ENCODE measurements at regions not wholly inside any gene's neighbourhood (a gene's known extent, or its start where the extent isn't known, plus 50 kb on each side); places are given as distances from the start of the nearest gene placed in this dataset.

- Histone ChIP-seq H3K36me3 (no peaks in the 10 kb centered on the region), H3K9me3 (no peaks in the 10 kb centered on the region), H3K4me3 (no peak overlapping the region), H3K27me3 (no peaks in the 10 kb centered on the region), H3K27ac (no peak overlapping the region), H3K4me1 (no peaks in the 10 kb centered on the region)
- DNase-seq (ENCODE audit: low spot score in 2 of 2), result no peak
- 56% methylated on average over 3 of the region's 3 CpGs for WGBS
- TF ChIP-seq EP300 (IDR thresholded peaks at IDR 0.05) (no peak), POLR2AphosphoS5 (IDR thresholded peaks at IDR 0.05) (no peak)
Measured at GRCh38 chr3:18890449-18890848, 257.9 kb upstream of the KCNH8 start.

DNA sequence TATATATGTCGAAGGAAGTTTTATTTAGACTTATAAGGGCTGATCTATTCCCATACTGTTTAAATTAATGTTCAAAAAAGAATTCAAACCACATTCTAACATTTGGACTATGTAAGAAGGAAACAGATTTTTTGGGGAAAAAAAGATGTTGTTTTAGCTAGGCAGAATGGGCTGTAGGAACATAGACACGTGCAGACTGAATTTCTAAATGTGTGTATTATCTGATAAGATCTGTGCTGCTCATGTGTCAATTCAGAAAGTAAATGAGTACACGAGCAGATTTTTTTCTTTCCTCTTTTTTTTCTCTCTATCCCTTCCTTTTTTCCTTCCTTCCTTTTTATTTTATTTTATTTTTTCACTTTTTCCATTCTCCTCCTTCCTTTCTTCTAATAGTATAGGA lies 259.5 kb upstream of the KCNH8 start:
- H3K9me3 ChIP-seq, result no peaks in the 10 kb centered on the region
- TF ChIP-seq EP300 (IDR thresholded peaks at IDR 0.05) (no peak), POLR2A (IDR thresholded peaks at IDR 0.05) (no peak), POLR2AphosphoS5 (IDR thresholded peaks at IDR 0.05) (no peak)
- TF ChIP-seq, protein P1, sequence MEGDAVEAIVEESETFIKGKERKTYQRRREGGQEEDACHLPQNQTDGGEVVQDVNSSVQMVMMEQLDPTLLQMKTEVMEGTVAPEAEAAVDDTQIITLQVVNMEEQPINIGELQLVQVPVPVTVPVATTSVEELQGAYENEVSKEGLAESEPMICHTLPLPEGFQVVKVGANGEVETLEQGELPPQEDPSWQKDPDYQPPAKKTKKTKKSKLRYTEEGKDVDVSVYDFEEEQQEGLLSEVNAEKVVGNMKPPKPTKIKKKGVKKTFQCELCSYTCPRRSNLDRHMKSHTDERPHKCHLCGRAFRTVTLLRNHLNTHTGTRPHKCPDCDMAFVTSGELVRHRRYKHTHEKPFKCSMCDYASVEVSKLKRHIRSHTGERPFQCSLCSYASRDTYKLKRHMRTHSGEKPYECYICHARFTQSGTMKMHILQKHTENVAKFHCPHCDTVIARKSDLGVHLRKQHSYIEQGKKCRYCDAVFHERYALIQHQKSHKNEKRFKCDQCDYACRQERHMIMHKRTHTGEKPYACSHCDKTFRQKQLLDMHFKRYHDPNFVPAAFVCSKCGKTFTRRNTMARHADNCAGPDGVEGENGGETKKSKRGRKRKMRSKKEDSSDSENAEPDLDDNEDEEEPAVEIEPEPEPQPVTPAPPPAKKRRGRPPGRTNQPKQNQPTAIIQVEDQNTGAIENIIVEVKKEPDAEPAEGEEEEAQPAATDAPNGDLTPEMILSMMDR (IDR thresholded peaks at IDR 0.05), result no peak
- H3K27me3 ChIP-seq, result no peaks in the 10 kb centered on the region
- DNase-seq (ENCODE audit: low spot score in 2 of 2), result no peak
- H3K4me3 ChIP-seq, result no peak overlapping the region
- no peak overlapping the region for H3K27ac ChIP-seq
- no peaks in the 10 kb centered on the region for H3K36me3 ChIP-seq
- 33% methylated on average over 3 of the region's 3 CpGs for WGBS
- no peaks in the 10 kb centered on the region for H3K4me1 ChIP-seq

- Histone ChIP-seq H3K9me3 (no peaks in the 10 kb centered on the region), H3K27me3 (no peaks in the 10 kb centered on the region), H3K27ac (no peak overlapping the region), H3K4me1 (no peaks in the 10 kb centered on the region), H3K36me3 (no peaks in the 10 kb centered on the region), H3K4me3 (no peak overlapping the region)
- TF ChIP-seq EP300 (IDR thresholded peaks at IDR 0.05) (no peak), POLR2AphosphoS5 (IDR thresholded peaks at IDR 0.05) (no peak), POLR2A (IDR thresholded peaks at IDR 0.05) (no peak)
- TF ChIP-seq, protein P1 (IDR thresholded peaks at IDR 0.05), result no peak
- 59% methylated on average over 4 of the region's 4 CpGs for WGBS
- no peak for DNase-seq (ENCODE audit: low spot score in 2 of 2)
Measured at GRCh38 chr3:18888370-18888769, 259.9 kb upstream of the KCNH8 start.

- no peaks in the 10 kb centered on the region for H3K9me3 ChIP-seq
- no peaks in the 10 kb centered on the region for H3K27me3 ChIP-seq
- no peaks in the 10 kb centered on the region for H3K4me1 ChIP-seq
- no peak overlapping the region for H3K27ac ChIP-seq
- no peak for TF ChIP-seq POLR2A (IDR thresholded peaks at IDR 0.05)
- TF ChIP-seq POLR2AphosphoS5 (IDR thresholded peaks at IDR 0.05), result no peak
- TF ChIP-seq, protein P1 (IDR thresholded peaks at IDR 0.05), result no peak
- TF ChIP-seq EP300 (IDR thresholded peaks at IDR 0.05), result no peak
- no peaks in the 10 kb centered on the region for H3K36me3 ChIP-seq
- 49% methylated on average over 6 of the region's 6 CpGs for WGBS
- DNase-seq (ENCODE audit: low spot score in 2 of 2), result no peak
- no peak overlapping the region for H3K4me3 ChIP-seq
Measured at GRCh38 chr3:18886331-18886730, 262.0 kb upstream of the KCNH8 start.

GRCh38 chr3:18885612-18886011 lies 262.7 kb upstream of the KCNH8 start:
- no peak for DNase-seq (ENCODE audit: low spot score in 2 of 2)
- 89% methylated on average over 6 of the region's 6 CpGs for whole genome bisulfite sequencing
- H3K4me1 ChIP-seq, result no peaks in the 10 kb centered on the region
- TF ChIP-seq POLR2AphosphoS5 (IDR thresholded peaks at IDR 0.05), result no peak
- TF ChIP-seq, protein P1 (IDR thresholded peaks at IDR 0.05), result no peak
- TF ChIP-seq POLR2A (IDR thresholded peaks at IDR 0.05), result no peak
- TF ChIP-seq EP300 (IDR thresholded peaks at IDR 0.05), result no peak
- no peaks in the 10 kb centered on the region for H3K36me3 ChIP-seq
- no peak overlapping the region for H3K4me3 ChIP-seq
- no peak overlapping the region for H3K27ac ChIP-seq
- H3K9me3 ChIP-seq, result no peaks in the 10 kb centered on the region
- no peaks in the 10 kb centered on the region for H3K27me3 ChIP-seq

DNA sequence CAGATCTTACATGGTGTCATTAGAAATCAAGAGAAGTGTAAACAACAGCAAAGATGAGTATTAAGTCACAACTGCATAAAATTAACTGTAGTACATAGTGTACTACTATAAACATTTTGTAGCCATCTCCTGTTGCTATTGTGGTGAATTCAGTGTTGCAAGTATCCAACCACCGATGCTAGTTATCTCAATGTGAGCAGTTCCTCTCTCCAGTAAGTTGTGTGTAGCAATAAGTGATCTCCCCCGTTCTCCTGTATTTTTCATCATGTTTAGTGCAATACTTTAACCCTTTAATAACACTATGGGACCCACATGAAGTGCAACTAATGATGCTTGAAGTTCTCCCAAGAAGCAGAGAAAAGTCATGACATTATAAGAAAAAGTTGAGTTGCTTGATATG lies 264.7 kb upstream of the KCNH8 start:
- DNase-seq (ENCODE audit: low spot score in 2 of 2), result no peak
- Histone ChIP-seq H3K4me3 (no peak overlapping the region), H3K27ac (no peak overlapping the region), H3K27me3 (no peaks in the 10 kb centered on the region), H3K4me1 (no peaks in the 10 kb centered on the region), H3K9me3 (no peaks in the 10 kb centered on the region), H3K36me3 (no peaks in the 10 kb centered on the region)
- TF ChIP-seq, protein P1 (IDR thresholded peaks at IDR 0.05), result no peak
- WGBS, result 63% methylated on average over 2 of the region's 2 CpGs

All from suprapubic skin (tissue), 4 donors.